IMR-90 (cell line): ENCODE measurements at regions not wholly inside any gene's neighbourhood (a gene's known extent, or its start where the extent isn't known, plus 50 kb on each side); places are given as distances from the start of the nearest gene placed in this dataset.

Experiments used
- ATAC-seq: fragments of 200-7000 bp; cut with Tn5 transposase; 2 replicates; pipeline ENCODE4 v1.9.1; 2020; ENCODE audit warnings: low read depth, mild to moderate bottlenecking, moderate library complexity
- BruUV-seq: library from RNA; stranded (reverse); fragments of 400-500 nt; replicated peaks from 2 replicates; lab custom pipeline; 2021; lab: Mats Ljungman, UMichigan
- CTCF ChIA-PET: fragments of 300-600 bp; formaldehyde crosslinking; extraction: SDS; loops from one replicate; lab custom pipeline; 2021; ENCODE audit warnings: antibody characterized with exemption; lab: Yijun Ruan, JAX
- POLR2A ChIA-PET: fragments of 300-600 bp; sonication (Branson Sonifier 250); formaldehyde crosslinking; loops from one replicate; lab custom pipeline; 2022; ENCODE audit warnings: antibody characterized with exemption; ENCODE audit not compliant: unreplicated experiment; lab: Charles Lee
- DNase-seq: peaks from one replicate; pipeline ENCODE4 v3.0.0; 2013
- H2AFZ ChIP-seq: replicated peaks from 2 replicates; pipeline ENCODE3; 2013; ENCODE audit warnings: low read length, mild to moderate bottlenecking; ENCODE audit not compliant: poor library complexity
- H2AK5ac ChIP-seq: 2 replicates; pipeline ENCODE4 v1.6.1; 2013; ENCODE audit warnings: low read depth, low read length, inconsistent platforms
- H2AK9ac ChIP-seq: replicated peaks from 2 replicates; pipeline ENCODE3; 2013; ENCODE audit warnings: mild to moderate bottlenecking, low read depth, low read length, moderate library complexity; ENCODE audit not compliant: poor library complexity
- H2BK120ac ChIP-seq: 2 replicates; pipeline ENCODE4 v1.6.1; 2013; ENCODE audit warnings: low read depth, low read length, inconsistent platforms
- H2BK15ac ChIP-seq: 3 replicates; pipeline ENCODE4 v1.6.1; 2013; ENCODE audit warnings: low read depth, low read length, inconsistent platforms
- H2BK20ac ChIP-seq: 2 replicates; pipeline ENCODE4 v1.6.1; 2013; ENCODE audit warnings: low read depth, mild to moderate bottlenecking, inconsistent platforms, low read length, moderate library complexity
- H2BK5ac ChIP-seq: 2 replicates; pipeline ENCODE4 v1.6.1; 2013; ENCODE audit warnings: mild to moderate bottlenecking, low read depth, low read length, inconsistent platforms; ENCODE audit not compliant: poor library complexity, severe bottlenecking
- H3K14ac ChIP-seq: replicated peaks from 2 replicates; pipeline ENCODE4 v1.6.1; 2013; ENCODE audit warnings: low read depth, low read length, inconsistent platforms
- H3K18ac ChIP-seq: 2 replicates; pipeline ENCODE4 v1.6.1; 2013; ENCODE audit warnings: low read depth, low read length, control low read depth
- H3K23ac ChIP-seq: 2 replicates; pipeline ENCODE4 v1.6.1; 2013; ENCODE audit warnings: low read depth, low read length, inconsistent platforms
- H3K27ac ChIP-seq: 2 replicates; pipeline ENCODE4 v1.5.1; 2013; ENCODE audit warnings: mild to moderate bottlenecking, control low read depth, low read length; ENCODE audit not compliant: insufficient read depth
- H3K27me3 ChIP-seq: 2 replicates; pipeline ENCODE4 v1.6.1; 2013; ENCODE audit warnings: low read length; ENCODE audit not compliant: control insufficient read depth, insufficient read depth
- H3K36me3 ChIP-seq: 2 replicates; pipeline ENCODE4 v1.6.1; 2013; ENCODE audit warnings: low read length, mixed read lengths; ENCODE audit not compliant: control insufficient read depth, insufficient read depth
- H3K4ac ChIP-seq: 2 replicates; pipeline ENCODE4 v1.6.1; 2013; ENCODE audit warnings: low read depth, low read length, inconsistent platforms
- H3K4me1 ChIP-seq: 2 replicates; pipeline ENCODE4 v1.6.1; 2013; ENCODE audit warnings: low read length, mixed read lengths; ENCODE audit not compliant: control insufficient read depth, insufficient read depth
- H3K4me2 ChIP-seq: 2 replicates; pipeline ENCODE4 v1.6.1; 2013; ENCODE audit warnings: low read depth, mild to moderate bottlenecking, control low read depth, low read length, moderate library complexity
- H3K4me3 ChIP-seq: 2 replicates; pipeline ENCODE4 v1.5.1; 2013; ENCODE audit warnings: low read depth, mild to moderate bottlenecking, control low read depth, low read length, moderate library complexity; ENCODE audit not compliant: insufficient read depth
- H3K56ac ChIP-seq: 2 replicates; pipeline ENCODE4 v1.6.1; 2013; ENCODE audit warnings: low read length, inconsistent platforms; ENCODE audit not compliant: insufficient read depth; ENCODE audit errors: extremely low read depth
- H3K79me1 ChIP-seq, 2 experiments: 2 replicates each; pipeline ENCODE4 v1.6.1; 2013; ENCODE audit warnings: low read length in 2 of 2, inconsistent platforms in 1 of 2, low read depth in 1 of 2
- H3K9ac ChIP-seq: 2 replicates; pipeline ENCODE4 v1.6.1; 2013; ENCODE audit warnings: low read depth, low read length, control low read depth
- H3K9me1 ChIP-seq: 2 replicates; pipeline ENCODE4 v1.6.1; 2013; ENCODE audit warnings: low read length, inconsistent platforms; ENCODE audit not compliant: insufficient read depth
- H3K9me3 ChIP-seq: 2 replicates; pipeline ENCODE4 v1.6.1; 2013; ENCODE audit warnings: low read length; ENCODE audit not compliant: control insufficient read depth, insufficient read depth
- H4K20me1 ChIP-seq: 2 replicates; pipeline ENCODE4 v1.6.1; 2013; ENCODE audit warnings: low read length, inconsistent platforms; ENCODE audit not compliant: insufficient read depth
- H4K5ac ChIP-seq: 2 replicates; pipeline ENCODE4 v1.6.1; 2013; ENCODE audit warnings: mild to moderate bottlenecking, low read depth, low read length, control low read depth
- H4K8ac ChIP-seq, 2 experiments: 2 replicates each; pipeline ENCODE4 v1.6.1; 2013; ENCODE audit warnings: low read depth in 2 of 2, low read length in 2 of 2, control low read depth in 1 of 2, inconsistent platforms in 1 of 2
- H4K91ac ChIP-seq: 2 replicates; pipeline ENCODE4 v1.6.1; 2013; ENCODE audit warnings: low read depth, low read length, inconsistent platforms; ENCODE audit not compliant: insufficient read depth
- MAZ ChIP-seq: IDR thresholded peaks from 2 replicates; pipeline ENCODE4 v1.6.1; 2012; ENCODE audit warnings: low read depth, mild to moderate bottlenecking, low read length, improper control_type of control experiment, moderate library complexity, borderline replicate concordance
- RCOR1 ChIP-seq: IDR thresholded peaks from 2 replicates; pipeline ENCODE4 v1.6.1; 2012; ENCODE audit warnings: mild to moderate bottlenecking, low read length, improper control_type of control experiment; ENCODE audit not compliant: insufficient replicate concordance
- RFX5 ChIP-seq: IDR thresholded peaks from 2 replicates; pipeline ENCODE4 v1.8.0; 2012; ENCODE audit warnings: low read depth, mild to moderate bottlenecking, low read length, moderate library complexity
- WGBS, 2 experiments: methylation state at CpG; one replicate each; pipeline versions ENCODE4 v1.1.5 to v1.1.7; 2013; ENCODE audit warnings: missing lambda C conversion rate in 2 of 2; ENCODE audit not compliant: insufficient read length in 1 of 2; ENCODE audit errors: extremely low coverage in 2 of 2; 5-methylcytosine and 5-hydroxymethylcytosine counted together
- dilution Hi-C: fragments of 300-500 bp; cut with HindIII; formaldehyde crosslinking; loops from one replicate; pipeline ENCODE4 v1.14.3; 2018; ENCODE audit warnings: low sequenced_read_pairs; ENCODE audit not compliant: unreplicated experiment
- in situ Hi-C: fragments of 300-500 bp; cut with MboI; formaldehyde crosslinking; loops from 3 replicates; pipeline ENCODE4 v1.14.3; 2019; ENCODE audit warnings: low sequenced_read_pairs, inconsistent platforms, mixed read lengths
- intact Hi-C: fragments of 100-400 bp; cut with micrococcal nuclease; formaldehyde crosslinking; loops from 2 replicates; pipeline ENCODE4 v1.10.0; 2022

- H3K36me3 ChIP-seq, result no peaks in the 10 kb centered on the region
- H3K27ac ChIP-seq, result no peak overlapping the region
- no peak overlapping the region for H2BK5ac ChIP-seq
- H2AK9ac ChIP-seq, result no peak overlapping the region
- no peaks in the 10 kb centered on the region for H3K9me3 ChIP-seq
- no peak overlapping the region for H4K5ac ChIP-seq
- no peak overlapping the region for H4K8ac ChIP-seq
- intact Hi-C loops (no loop called here), in situ Hi-C loops (no loop called here), dilution Hi-C loops (no loop called here)
- ATAC-seq (no peak), DNase-seq (no peak)
- ChIA-PET POLR2A (no interaction called here), CTCF (no interaction called here)
- no peak overlapping the region for H3K18ac ChIP-seq
- no peak overlapping the region for H2BK15ac ChIP-seq
- H2BK20ac ChIP-seq, result no peak overlapping the region
- no peak overlapping the region for H2AK5ac ChIP-seq
- H2AFZ ChIP-seq, result no peak overlapping the region
- no peaks in the 10 kb centered on the region for H3K4me1 ChIP-seq
- BruUV-seq, result no TSS peak
- no peaks in the 10 kb centered on the region for H3K79me1 ChIP-seq
- no peak overlapping the region for H3K4me3 ChIP-seq
- no peak overlapping the region for H4K91ac ChIP-seq
- H2BK120ac ChIP-seq, result no peak overlapping the region
- no peak for TF ChIP-seq RCOR1
- no peak for TF ChIP-seq RFX5
- no peak for TF ChIP-seq MAZ
- no peak overlapping the region for H3K14ac ChIP-seq
- no peak overlapping the region for H3K4ac ChIP-seq
- WGBS, 2 experiments, result no CpG with 5 or more reads among the region's 5 CpGs
- H3K4me2 ChIP-seq, result no peak overlapping the region
- H4K20me1 ChIP-seq, result no peaks in the 10 kb centered on the region
- H3K9ac ChIP-seq, result no peak overlapping the region
- no peak overlapping the region for H3K23ac ChIP-seq
- H3K56ac ChIP-seq, result no peak overlapping the region
- H3K27me3 ChIP-seq, result peaks cover 3% of the 10 kb centered on the region
- H3K9me1 ChIP-seq, result no peaks in the 10 kb centered on the region
Observed at GRCh38 chrX:20354505-20354904, 87.8 kb upstream of the RPS6KA3 start.
